ENCODE measurements at regions not wholly inside any gene's neighbourhood (a gene's known extent, or its start where the extent isn't known, plus 50 kb on each side); places are given as distances from the start of the nearest gene placed in this dataset.

DNA sequence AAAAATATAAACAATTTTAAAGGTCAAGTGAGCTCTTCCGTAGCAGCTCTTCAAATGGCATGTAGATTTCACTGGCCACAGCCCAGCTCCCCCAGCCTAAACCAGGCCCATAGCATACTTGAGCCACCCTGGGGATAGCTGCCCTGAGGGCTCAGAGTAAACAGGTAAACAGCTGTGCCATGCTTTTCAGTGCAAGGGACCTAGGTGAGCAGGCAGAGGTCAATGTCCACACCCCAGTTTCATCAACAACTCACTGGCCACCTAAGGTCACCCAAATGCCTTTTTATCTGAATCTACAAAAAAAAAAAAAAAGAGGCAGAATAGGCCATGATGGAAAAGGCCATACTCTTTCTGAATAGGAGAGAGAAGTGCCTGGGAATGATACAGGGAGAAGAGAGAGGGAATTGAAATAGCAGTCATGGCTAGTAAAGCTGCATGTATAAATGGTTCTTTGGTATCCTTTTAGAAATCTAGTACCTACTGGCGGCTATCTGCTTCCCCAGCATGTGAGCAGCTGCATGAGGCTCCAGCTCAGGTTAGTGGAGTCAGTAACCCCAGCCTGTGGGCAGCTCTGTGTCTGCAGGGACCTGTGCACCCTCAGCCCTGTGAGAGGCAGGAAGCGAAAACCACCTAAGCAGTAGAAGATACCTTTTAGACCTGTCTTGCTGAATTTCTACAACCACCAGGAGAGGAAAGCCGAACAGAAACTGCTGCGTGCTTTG lies 77.0 kb downstream of the FOXA2 start (continued):
- TF ChIP-seq, protein P1, sequence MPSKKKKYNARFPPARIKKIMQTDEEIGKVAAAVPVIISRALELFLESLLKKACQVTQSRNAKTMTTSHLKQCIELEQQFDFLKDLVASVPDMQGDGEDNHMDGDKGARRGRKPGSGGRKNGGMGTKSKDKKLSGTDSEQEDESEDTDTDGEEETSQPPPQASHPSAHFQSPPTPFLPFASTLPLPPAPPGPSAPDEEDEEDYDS (CRISPR knock-in tag; IDR thresholded peaks at IDR 0.05) = peak; percentile 59; the same call in 1 of the 2 replicates
- TF ChIP-seq GABPA (IDR thresholded peaks at IDR 0.05; ENCODE audit: low read depth, low read length) (no peak), GABPA (CRISPR knock-in tag; IDR thresholded peaks at IDR 0.05; ENCODE audit: low read depth) (no peak), ZNF614 (CRISPR knock-in tag; IDR thresholded peaks at IDR 0.05; ENCODE audit: borderline replicate concordance) (peak; percentile 59), KLF9 (CRISPR knock-in tag; IDR thresholded peaks at IDR 0.05; ENCODE audit: low read depth) (no peak), BRF2 (CRISPR knock-in tag; IDR thresholded peaks at IDR 0.05) (no peak), ZNF383 (CRISPR knock-in tag; IDR thresholded peaks at IDR 0.05; ENCODE audit: borderline replicate concordance) (no peak), FIP1L1 (IDR thresholded peaks at IDR 0.05; ENCODE audit: borderline replicate concordance, insufficient read depth, low read depth, low read length) (no peak), ZNF652 (CRISPR knock-in tag; IDR thresholded peaks at IDR 0.05; ENCODE audit: borderline replicate concordance, low read depth) (0 out of 2 replicates have a peak, but pooled peaks have one; percentile 48), HDAC6 (IDR thresholded peaks at IDR 0.05; ENCODE audit: low read depth, low read length) (no peak), ZNF670 (CRISPR knock-in tag; IDR thresholded peaks at IDR 0.05; ENCODE audit: borderline replicate concordance) (peak; percentile 74; the same call in 1 of the 2 replicates), ZNF841 (CRISPR knock-in tag; IDR thresholded peaks at IDR 0.05; ENCODE audit: borderline replicate concordance) (no peak), KDM6A (CRISPR knock-in tag; IDR thresholded peaks at IDR 0.05; ENCODE audit: low read depth) (peak; percentile 85), ZBTB43 (CRISPR knock-in tag; conservative IDR thresholded peaks at IDR 0.05) (no peak; the same call in 1 of the 2 replicates), AGO2 (optimal IDR thresholded peaks at IDR 0.05; ENCODE audit: low read depth, low read length) (no peak), FOXJ3 (CRISPR knock-in tag; IDR thresholded peaks at IDR 0.05; ENCODE audit: borderline replicate concordance) (peak; percentile 89), POLR2G (IDR thresholded peaks at IDR 0.05; ENCODE audit: low read depth, low read length) (no peak), SNAPC2 (CRISPR knock-in tag; IDR thresholded peaks at IDR 0.05) (no peak), GATA4 (IDR thresholded peaks at IDR 0.05; ENCODE audit: borderline replicate concordance, low read depth) (0 out of 2 replicates have a peak, but pooled peaks have one; percentile 24), ZNF280B (CRISPR knock-in tag; IDR thresholded peaks at IDR 0.05; ENCODE audit: borderline replicate concordance) (no peak), ZBTB4 (CRISPR knock-in tag; IDR thresholded peaks at IDR 0.05; ENCODE audit: borderline replicate concordance) (peak; percentile 78; the same call in 1 of the 2 replicates), ZNF33B (CRISPR knock-in tag; IDR thresholded peaks at IDR 0.05) (peak; percentile 12; the same call in 1 of the 2 replicates)

Data from HepG2 (cell line).